GM18951 (cell line): ENCODE measurements at regions not wholly inside any gene's neighbourhood (a gene's known extent, or its start where the extent isn't known, plus 50 kb on each side); places are given as distances from the start of the nearest gene placed in this dataset.

ENCODE experiments used
- POLR2A ChIP-seq: IDR thresholded peaks from 4 replicates; pipeline ENCODE4 v1.6.1; 2011; ENCODE audit warnings: mild to moderate bottlenecking; ENCODE audit not compliant: insufficient read length, insufficient read depth; ENCODE audit errors: extremely low read depth
- in situ Hi-C: fragments of 300-500 bp; cut with MboI; formaldehyde crosslinking; loops from one replicate; pipeline ENCODE4 v1.12.0; 2022; ENCODE audit warnings: low sequenced_read_pairs, mixed read lengths, inconsistent platforms; ENCODE audit not compliant: unreplicated experiment

GRCh38 chr2:20539133-20539719, 92.4 kb downstream of the RHOB start:
- no peak for TF ChIP-seq POLR2A
- in situ Hi-C loops, result no loop called here

DNA sequence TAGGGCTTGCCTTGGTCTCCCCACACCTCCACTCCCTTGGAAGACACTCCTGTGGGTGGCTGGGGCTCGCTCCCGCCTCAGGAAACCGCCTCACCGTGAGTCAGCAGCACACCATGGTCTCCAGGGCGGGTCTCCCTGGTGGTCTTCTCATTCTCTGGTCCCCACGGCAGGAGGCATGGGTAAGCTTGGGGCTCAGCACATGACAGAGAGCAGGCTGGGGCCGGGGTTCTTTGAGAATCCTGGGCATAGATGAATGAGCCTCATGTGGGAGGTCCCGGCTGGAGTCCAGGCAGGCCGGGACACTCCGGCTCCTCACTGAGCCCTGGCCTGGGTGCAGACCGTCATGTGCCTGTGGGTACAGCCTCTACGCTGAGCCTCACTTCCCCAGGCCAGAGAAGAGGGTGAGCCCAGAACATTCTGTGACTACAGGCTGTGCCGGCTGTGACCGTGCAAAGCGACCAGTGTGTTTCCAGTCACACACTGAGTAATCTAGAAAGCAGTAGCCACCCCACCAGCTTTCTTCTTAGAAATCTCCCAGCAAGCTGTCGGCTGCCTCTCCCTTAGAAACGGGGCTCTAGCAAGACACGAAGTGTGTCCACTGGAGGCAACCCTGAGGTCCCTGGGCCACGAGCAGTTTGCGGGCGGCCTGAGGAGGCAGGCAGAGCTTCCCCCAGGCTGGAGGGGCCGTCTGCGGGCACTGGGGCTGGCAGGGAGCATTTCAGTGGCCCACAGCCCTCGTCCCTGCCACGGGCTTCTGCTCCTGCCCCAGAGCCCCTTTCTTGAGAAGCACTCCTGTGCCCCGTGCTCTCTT, 93.1 kb downstream of the RHOB start:
- in situ Hi-C loops, result no loop called here

DNA sequence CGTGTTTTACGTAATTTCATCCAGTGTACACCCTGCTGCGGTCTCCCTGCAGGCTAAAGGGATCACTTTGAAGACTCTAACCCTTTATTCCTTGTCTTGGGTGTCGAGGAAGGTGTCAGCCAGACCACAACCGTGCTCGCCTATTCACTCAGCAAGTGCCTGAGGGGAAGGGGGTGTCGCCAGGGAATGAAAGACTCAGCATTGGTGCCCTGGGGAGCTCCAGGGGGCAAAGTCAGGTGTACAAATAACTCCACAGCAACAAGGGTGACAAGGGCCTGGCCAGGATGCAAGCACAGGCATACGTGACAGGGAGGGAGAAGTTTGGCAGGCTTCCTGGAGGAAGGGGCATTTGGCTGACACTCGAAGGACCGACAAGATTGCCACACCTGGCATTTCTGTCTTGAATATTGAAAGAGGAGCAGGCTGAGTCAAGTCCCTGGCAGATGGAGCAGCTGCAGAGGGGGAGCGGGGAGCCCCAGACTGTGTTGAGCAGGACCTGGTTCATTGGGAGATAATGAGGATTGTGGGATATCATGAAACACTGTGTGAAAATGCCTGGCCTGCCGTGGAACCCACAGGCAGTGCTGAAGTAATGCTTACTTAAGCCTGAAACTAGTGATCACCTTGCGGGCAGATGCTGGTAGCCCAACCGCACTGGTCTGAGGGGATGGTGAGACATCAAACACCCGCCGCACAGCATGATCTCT, 93.9 kb downstream of the RHOB start:
- in situ Hi-C loops, result no loop called here
- no peak for TF ChIP-seq POLR2A

More for the DNA sequence above, 93.1 kb downstream of the RHOB start:
- TF ChIP-seq POLR2A, result no peak

- in situ Hi-C loops, result no loop called here
- TF ChIP-seq POLR2A, result no peak
Measured at GRCh38 chr2:20541294-20541640, 94.4 kb downstream of the RHOB start.

DNA sequence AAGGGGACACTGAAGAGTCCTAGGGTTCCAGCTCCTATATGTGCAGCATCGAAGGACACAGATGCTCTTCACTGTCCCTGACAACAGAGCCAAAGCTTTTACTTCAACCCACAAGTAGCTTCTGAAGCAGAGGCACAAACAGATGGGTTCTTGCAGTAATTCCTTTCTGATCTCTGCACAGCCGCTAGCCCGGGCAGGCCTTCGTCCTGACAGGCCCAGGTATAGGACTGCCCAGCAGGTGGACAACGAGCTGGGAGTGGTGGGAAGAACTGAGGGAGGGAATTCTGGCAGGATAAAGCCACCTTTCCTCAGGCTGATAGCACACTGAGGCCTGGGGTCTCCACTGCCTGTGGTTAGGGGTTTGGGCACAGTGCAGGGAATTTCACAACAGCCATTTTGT, 94.8 kb downstream of the RHOB start:
- in situ Hi-C loops, result no loop called here

GRCh38 chr2:20542269-20542668, 95.4 kb downstream of the RHOB start:
- in situ Hi-C loops, result no loop called here
- no peak for TF ChIP-seq POLR2A

More for the DNA sequence above, 94.8 kb downstream of the RHOB start:
- no peak for TF ChIP-seq POLR2A

GRCh38 chr2:20542746-20543468, 96.0 kb downstream of the RHOB start:
- TF ChIP-seq POLR2A, result no peak
- in situ Hi-C loops, result no loop called here

DNA sequence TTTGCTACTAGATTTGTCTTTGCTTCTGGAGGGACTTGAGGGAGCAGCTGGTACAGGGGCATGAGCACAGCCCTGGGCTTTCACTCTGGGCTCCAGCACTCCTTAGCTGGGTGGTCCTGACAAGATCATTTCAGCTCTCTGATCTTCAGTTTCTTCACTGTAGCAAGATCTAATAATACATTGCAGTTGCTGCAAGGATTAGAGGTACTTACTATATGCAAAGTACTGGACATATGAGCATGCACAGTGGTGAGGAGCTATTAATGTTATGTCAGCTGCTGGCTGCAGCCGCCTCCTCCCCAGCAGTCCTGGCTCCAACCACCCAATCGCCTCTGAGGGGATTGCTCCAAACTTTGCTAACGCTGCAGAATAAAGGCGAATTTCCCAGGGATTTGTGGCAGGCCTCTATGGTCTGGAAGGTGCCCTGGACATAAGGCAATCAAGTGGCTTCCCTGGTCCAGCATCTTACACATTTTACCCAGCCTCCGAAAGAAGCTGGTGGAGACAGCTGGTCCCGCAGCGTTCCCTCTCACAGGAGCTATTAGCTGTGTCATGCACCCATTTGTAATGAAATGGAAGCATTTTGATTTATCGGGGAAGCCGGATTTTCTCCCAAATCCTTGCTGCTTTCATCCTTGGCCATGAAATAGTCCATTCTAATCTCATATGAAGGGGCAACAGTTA, 96.7 kb downstream of the RHOB start:
- in situ Hi-C loops, result no loop called here
- no peak for TF ChIP-seq POLR2A

- TF ChIP-seq POLR2A, result no peak
- in situ Hi-C loops, result no loop called here
Measured at GRCh38 chr2:20544153-20544747, 97.4 kb downstream of the RHOB start.

DNA sequence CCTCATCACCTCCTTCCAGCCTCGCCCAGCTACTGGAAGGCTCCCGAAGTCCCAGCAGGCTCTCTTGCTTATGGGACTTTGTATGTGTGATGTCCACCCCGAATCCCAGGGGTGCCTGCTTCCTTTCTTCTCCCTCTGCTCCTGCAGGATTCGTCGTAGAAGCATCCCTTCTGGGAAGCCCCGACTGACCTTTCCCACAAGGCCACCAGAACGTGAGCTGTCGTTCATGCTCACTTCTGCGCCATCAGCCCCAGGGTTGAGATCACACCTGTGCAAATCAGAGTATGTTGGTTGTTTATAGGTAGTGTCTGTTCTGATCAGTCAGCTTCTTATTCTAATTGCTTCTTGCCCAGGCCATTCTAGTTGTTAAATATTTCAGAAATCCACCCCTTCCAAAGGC, 101.8 kb downstream of the HS1BP3 start:
- TF ChIP-seq POLR2A, result no peak
- in situ Hi-C loops, result no loop called here

DNA sequence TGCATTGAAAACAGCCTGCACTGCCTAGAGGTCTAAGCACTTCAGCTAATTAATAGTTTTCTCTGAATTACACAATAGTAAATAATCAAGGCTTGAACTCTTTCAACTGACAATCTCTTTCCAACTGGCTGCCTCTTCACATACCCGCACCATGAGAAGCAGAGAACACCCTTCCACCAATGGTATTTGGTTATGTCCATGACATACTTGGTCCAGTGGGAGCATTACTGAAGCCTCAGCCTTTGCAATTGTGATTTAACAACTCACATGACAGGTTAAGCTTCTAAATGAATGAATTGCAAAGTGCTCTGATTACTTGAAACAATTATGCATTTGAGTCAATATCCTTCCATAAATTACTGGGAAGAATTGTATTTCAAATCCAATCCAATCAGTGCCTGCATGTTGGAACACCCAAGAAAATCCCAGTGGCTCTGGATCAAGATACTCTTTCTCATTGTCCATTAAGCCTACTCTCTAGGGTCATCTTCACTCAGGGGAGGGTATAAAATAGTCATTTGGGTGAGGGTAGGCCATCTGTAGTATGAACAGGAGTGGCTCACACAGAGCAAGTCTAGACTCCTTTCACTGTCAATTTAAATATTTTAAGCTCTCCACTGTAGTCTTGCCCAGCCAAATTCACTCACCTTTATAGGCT, 101.1 kb downstream of the HS1BP3 start:
- no peak for TF ChIP-seq POLR2A
- in situ Hi-C loops, result no loop called here

DNA sequence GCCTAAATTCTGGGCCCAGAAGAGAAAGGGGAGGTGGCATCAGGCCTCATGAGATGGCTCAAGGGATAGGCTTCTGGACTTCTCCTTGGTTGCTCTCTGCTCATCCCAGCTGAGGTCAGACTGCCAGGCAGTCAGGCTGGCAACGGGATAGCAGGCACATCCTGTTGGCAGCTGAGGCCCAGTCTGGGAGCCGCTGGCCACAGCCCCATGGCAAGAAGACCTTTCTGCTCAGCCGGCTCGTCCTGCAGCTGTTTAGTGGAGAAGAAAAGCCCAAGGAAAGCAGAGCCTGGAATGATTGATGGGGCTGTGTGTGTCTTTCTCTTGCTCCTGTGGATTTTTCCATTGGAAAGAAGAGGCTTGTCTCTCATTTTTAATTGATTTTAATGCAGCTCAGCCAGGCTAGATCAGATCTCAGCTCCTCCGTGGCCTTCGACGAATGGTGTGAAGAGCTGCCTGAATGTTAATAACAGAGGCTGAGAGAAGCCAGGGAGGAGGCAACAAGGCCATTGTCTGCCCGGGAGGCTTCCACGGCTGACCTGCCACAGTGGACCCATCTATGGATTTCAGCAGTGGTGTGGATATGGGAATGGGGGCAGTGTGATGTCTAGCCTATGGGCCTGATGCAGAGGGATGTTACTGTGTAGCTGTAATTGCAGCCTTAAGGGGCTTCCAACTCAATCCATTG, 99.5 kb downstream of the HS1BP3 start:
- TF ChIP-seq POLR2A, result no peak
- in situ Hi-C loops, result no loop called here

- no peak for TF ChIP-seq POLR2A
- in situ Hi-C loops, result no loop called here
Measured at GRCh38 chr2:20551945-20552328, 99.0 kb downstream of the HS1BP3 start.
